K562 (cell line): ENCODE measurements at regions not wholly inside any gene's neighbourhood (a gene's known extent, or its start where the extent isn't known, plus 50 kb on each side); places are given as distances from the start of the nearest gene placed in this dataset.

ENCODE experiments used
- ATAC-seq: fragments of 200-7000 bp; cut with Tn5 transposase; 3 replicates; pipeline ENCODE4 v1.9.1; 2020; ENCODE audit warnings: moderate library complexity
- BruUV-seq: library from RNA; stranded (reverse); fragments of 400-500 nt; replicated peaks from 2 replicates; lab custom pipeline; 2021; lab: Mats Ljungman, UMichigan
- CTCF ChIA-PET: fragments of 300-600 bp; formaldehyde crosslinking; extraction: SDS; loops from one replicate; lab custom pipeline; 2021; ENCODE audit warnings: low intra/inter-chr PET ratio; lab: Yijun Ruan, JAX
- POLR2A ChIA-PET: fragments of 300-600, 350-650 bp; sonication (Branson Sonifier 250); formaldehyde crosslinking; extraction: SDS; loops from one replicate; lab custom pipeline; 2021; ENCODE audit warnings: antibody characterized with exemption, inconsistent platforms; lab: Yijun Ruan, JAX
- DNase-seq, 4 experiments: peaks; one replicate each; pipeline versions ENCODE4 v3.0.0 to v3.0.0-alpha.2; 2011 to 2018; ENCODE audit warnings: low spot score in 3 of 4, mixed read lengths in 3 of 4; ENCODE audit errors: extremely low read depth in 1 of 4
- FAIRE-seq: peaks from 2 replicates; lab custom pipeline; 2011; peaks lifted over from hg19 to GRCh38; lab: Jason Lieb, UNC
- H2AFZ ChIP-seq: 2 replicates; pipeline ENCODE4 v1.6.0; 2011; ENCODE audit warnings: low read depth, low read length, control low read depth, inconsistent platforms
- H3K27ac ChIP-seq: fragments of 200-600 bp; 3 replicates; pipeline ENCODE4 v1.8.0; 2011; ENCODE audit warnings: low read depth, mild to moderate bottlenecking, control low read depth, inconsistent platforms, low read length, moderate library complexity, mixed read lengths; ENCODE audit errors: extremely low read depth
- H3K27me3 ChIP-seq, 2 experiments: fragments of 300-600 bp in 1 of 2; 2 replicates in 1 of 2; 3 replicates in 1 of 2; pipeline versions ENCODE4 v1.6.0 to v1.8.0; 2011; ENCODE audit warnings: inconsistent platforms in 2 of 2, low read length in 2 of 2, mild to moderate bottlenecking in 1 of 2, mixed read lengths in 1 of 2, moderate library complexity in 1 of 2; ENCODE audit not compliant: control insufficient read depth in 2 of 2, insufficient read depth in 2 of 2
- H3K36me3 ChIP-seq: fragments of 300-600 bp; 3 replicates; pipeline ENCODE4 v1.8.0; 2011; ENCODE audit warnings: mild to moderate bottlenecking, low read length, inconsistent platforms; ENCODE audit not compliant: control insufficient read depth, insufficient read depth
- H3K4me1 ChIP-seq, 2 experiments: fragments of 200-600 bp in 1 of 2; replicated peaks in 1 of 2; 2 replicates in 1 of 2; 3 replicates in 1 of 2; pipeline versions ENCODE4 v1.5.1 to v1.8.0; 2011; ENCODE audit warnings: inconsistent platforms in 2 of 2, low read length in 2 of 2, mild to moderate bottlenecking in 1 of 2, mixed read lengths in 1 of 2, moderate library complexity in 1 of 2; ENCODE audit not compliant: control insufficient read depth in 2 of 2, insufficient read depth in 2 of 2
- H3K4me2 ChIP-seq: 2 replicates; pipeline ENCODE4 v1.6.1; 2011; ENCODE audit warnings: low read length, control low read depth, inconsistent platforms, mixed read lengths; ENCODE audit not compliant: insufficient read depth
- H3K4me3 ChIP-seq: fragments of 200-600 bp; sonication (generic), shearing (Covaris generic); 2 replicates; pipeline ENCODE4 v1.5.1; 2016; ENCODE audit warnings: control low read depth, inconsistent platforms
- H3K79me2 ChIP-seq: fragments of 200-600 bp; 3 replicates; pipeline ENCODE4 v1.8.0; 2011; ENCODE audit warnings: low read length, inconsistent platforms; ENCODE audit not compliant: control insufficient read depth, insufficient read depth
- H3K9ac ChIP-seq, 2 experiments: 2 replicates each; pipeline versions ENCODE4 v1.6.0 to v1.6.1; 2011; ENCODE audit warnings: low read depth in 2 of 2, low read length in 2 of 2, control low read depth in 1 of 2, inconsistent platforms in 1 of 2, mild to moderate bottlenecking in 1 of 2, mixed read lengths in 1 of 2; ENCODE audit not compliant: insufficient read depth in 1 of 2
- H3K9me1 ChIP-seq: one replicate; pipeline ENCODE4 v1.6.0; 2011; ENCODE audit warnings: inconsistent platforms, mild to moderate bottlenecking, low read length, moderate library complexity; ENCODE audit not compliant: control insufficient read depth, insufficient read depth
- H3K9me3 ChIP-seq: replicated peaks from 2 replicates; pipeline ENCODE4 v1.5.1; 2011; ENCODE audit warnings: low read depth, low read length, inconsistent platforms; ENCODE audit not compliant: control insufficient read depth, insufficient read depth
- H4K20me1 ChIP-seq: replicated peaks from 2 replicates; pipeline ENCODE4 v1.6.1; 2011; ENCODE audit warnings: low read length, inconsistent platforms, mixed read lengths; ENCODE audit not compliant: control insufficient read depth, insufficient read depth
- HDAC3 ChIP-seq: fragments of 450-650 bp; IDR thresholded peaks from 2 replicates; pipeline ENCODE4 v1.6.1; 2018; ENCODE audit warnings: borderline replicate concordance, mild to moderate bottlenecking, moderate library complexity; ENCODE audit not compliant: partially characterized antibody
- HIVEP1 ChIP-seq: fragments of 250-450 bp; sonication (Bioruptor Pico); IDR thresholded peaks from 2 replicates; pipeline ENCODE4 v1.4.0; 2020; ENCODE audit warnings: mild to moderate bottlenecking
- HMG20B ChIP-seq: fragments of 250-450 bp; sonication (Bioruptor Pico); IDR thresholded peaks from 2 replicates; pipeline ENCODE4 v1.5.0; 2021; ENCODE audit warnings: mild to moderate bottlenecking
- JUN ChIP-seq, 2 experiments: sonication (generic) in 1 of 2; formaldehyde crosslinking in 1 of 2; IDR thresholded peaks; 2 replicates each; pipeline versions ENCODE4 v1.6.1 to v1.8.0; 2012 to 2022; ENCODE audit warnings: borderline replicate concordance in 2 of 2, mild to moderate bottlenecking in 2 of 2, improper control_type of control experiment in 1 of 2, low read depth in 1 of 2, low read length in 1 of 2, missing genetic modification reagents in 1 of 2
- KDM2B ChIP-seq: fragments of 250-450 bp; sonication (Bioruptor Pico); IDR thresholded peaks from 2 replicates; pipeline ENCODE4 v1.8.0; 2021; ENCODE audit warnings: mild to moderate bottlenecking, moderate library complexity
- MBD2 ChIP-seq: sonication (generic); IDR thresholded peaks from 2 replicates; pipeline ENCODE4 v1.6.1; 2016; ENCODE audit warnings: low read depth, borderline replicate concordance
- MED1 ChIP-seq: sonication (generic); formaldehyde crosslinking; IDR thresholded peaks from 2 replicates; pipeline ENCODE4 v1.8.1; 2023; ENCODE audit warnings: missing genetic modification reagents, borderline replicate concordance
- MEIS2 ChIP-seq: fragments of 450-650 bp; IDR thresholded peaks from 2 replicates; pipeline ENCODE4 v1.6.1; 2014; ENCODE audit warnings: mild to moderate bottlenecking; ENCODE audit not compliant: partially characterized antibody
- NFATC3 ChIP-seq: fragments of 450-650 bp; IDR thresholded peaks from 2 replicates; pipeline ENCODE4 v1.6.1; 2017; ENCODE audit warnings: mild to moderate bottlenecking
- ZBED1 ChIP-seq: IDR thresholded peaks from 2 replicates; pipeline ENCODE4 v1.6.1; 2014
- ZNF24 ChIP-seq: fragments of 450-650 bp; IDR thresholded peaks from 2 replicates; pipeline ENCODE4 v1.6.1; 2016
- ZSCAN32 ChIP-seq: fragments of 450-650 bp; formaldehyde crosslinking; IDR thresholded peaks from 2 replicates; pipeline ENCODE4 v1.4.0; 2020; ENCODE audit warnings: mild to moderate bottlenecking, moderate library complexity
- WGBS: fragments of 100-300 bp; shearing (Covaris generic); methylation state at CpG from one replicate; pipeline ENCODE4 v1.1.6; 2016; ENCODE audit warnings: low coverage, mixed read lengths; ENCODE audit not compliant: insufficient coverage; ENCODE audit errors: missing lambda C conversion rate; 5-methylcytosine and 5-hydroxymethylcytosine counted together
- in situ Hi-C: fragments of 300-500 bp; cut with MboI; formaldehyde crosslinking; loops from 4 replicates; pipeline ENCODE4 v1.15.0; 2018; ENCODE audit warnings: inconsistent platforms, mixed read lengths
- intact Hi-C: fragments of 100-400 bp; cut with micrococcal nuclease; formaldehyde crosslinking; loops from 2 replicates; pipeline ENCODE4 v1.14.2; 2022
- TF ChIP-seq, protein P1 (sequence below): fragments of 450-650 bp; formaldehyde crosslinking; IDR thresholded peaks from 2 replicates; pipeline ENCODE4 v1.4.0; 2022; ENCODE audit warnings: mild to moderate bottlenecking, moderate library complexity
- TF ChIP-seq, protein P2 (sequence below): fragments of 250-450 bp; sonication (Bioruptor Pico); IDR thresholded peaks from 2 replicates; pipeline ENCODE4 v1.8.0; 2021; ENCODE audit warnings: borderline replicate concordance, mild to moderate bottlenecking, moderate library complexity; ENCODE audit not compliant: poor library complexity, severe bottlenecking
- TF ChIP-seq, protein P3 (sequence below): fragments of 200-800 bp; sonication (Bioruptor generic); IDR thresholded peaks from 2 replicates; pipeline ENCODE4 v1.6.1; 2016; ENCODE audit warnings: missing genetic modification characterization, missing compliant biosample characterization
- TF ChIP-seq, protein P4 (sequence below): fragments of 450-650 bp; IDR thresholded peaks from 2 replicates; pipeline ENCODE4 v1.6.1; 2016; ENCODE audit warnings: mild to moderate bottlenecking

DNA sequence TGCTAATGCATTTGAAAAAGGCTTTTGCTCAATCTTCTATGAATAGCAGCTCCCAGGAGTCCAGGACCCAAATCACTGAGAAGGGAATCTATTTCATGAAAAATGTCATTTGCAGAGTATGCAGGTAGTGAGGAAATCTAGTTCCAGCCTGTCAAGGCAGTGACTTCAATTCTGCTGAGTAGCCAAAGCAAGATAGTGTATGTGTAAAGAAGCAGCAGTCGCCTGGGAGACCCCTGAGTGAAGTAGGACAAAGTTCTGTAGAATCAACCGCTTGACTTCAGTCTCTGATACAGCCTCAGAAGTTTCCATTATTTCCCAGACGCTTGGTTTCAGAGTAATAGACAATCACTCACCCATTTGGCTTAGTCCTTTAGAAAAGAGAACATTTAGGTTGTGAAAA is 435.6 kb upstream of the LRFN5 start:
- Histone ChIP-seq H3K4me1 (no peaks in the 10 kb centered on the region), H2AFZ (no peak overlapping the region), H3K9me3 (no peaks in the 10 kb centered on the region), H3K27me3 (no peaks in the 10 kb centered on the region), H3K4me2 (no peak overlapping the region), H3K36me3 (no peaks in the 10 kb centered on the region), H4K20me1 (no peaks in the 10 kb centered on the region), H3K27ac (no peak overlapping the region), H3K79me2 (no peaks in the 10 kb centered on the region), H3K4me3 (no peak overlapping the region), H3K9me1 (no peaks in the 10 kb centered on the region), H3K9ac (no peak overlapping the region)
- ATAC-seq (no peak), DNase-seq (no peak), FAIRE-seq (no peak)
- in situ Hi-C loops = no loop called here
- 0% methylated on average over 2 of the region's 3 CpGs for WGBS
- BruUV-seq = no TSS peak
- POLR2A ChIA-PET = no interaction called here
- CTCF ChIA-PET = no interaction called here
- TF ChIP-seq, protein P1, sequence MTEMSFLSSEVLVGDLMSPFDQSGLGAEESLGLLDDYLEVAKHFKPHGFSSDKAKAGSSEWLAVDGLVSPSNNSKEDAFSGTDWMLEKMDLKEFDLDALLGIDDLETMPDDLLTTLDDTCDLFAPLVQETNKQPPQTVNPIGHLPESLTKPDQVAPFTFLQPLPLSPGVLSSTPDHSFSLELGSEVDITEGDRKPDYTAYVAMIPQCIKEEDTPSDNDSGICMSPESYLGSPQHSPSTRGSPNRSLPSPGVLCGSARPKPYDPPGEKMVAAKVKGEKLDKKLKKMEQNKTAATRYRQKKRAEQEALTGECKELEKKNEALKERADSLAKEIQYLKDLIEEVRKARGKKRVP (CRISPR knock-in tag) = no peak
- TF ChIP-seq MBD2 (no peak), KDM2B (CRISPR knock-in tag) (no peak), ZSCAN32 (CRISPR knock-in tag) (no peak), MED1 (CRISPR knock-in tag) (no peak), MEIS2 (no peak), HIVEP1 (CRISPR knock-in tag) (no peak), HMG20B (no peak), JUN (IDR thresholded peaks at IDR 0.05; ENCODE audit: borderline replicate concordance, low read depth, low read length) (no peak), JUN (CRISPR knock-in tag; IDR thresholded peaks at IDR 0.05; ENCODE audit: borderline replicate concordance) (no peak), HDAC3 (no peak), ZBED1 (no peak), NFATC3 (no peak), ZNF24 (no peak)
- TF ChIP-seq, protein P2, sequence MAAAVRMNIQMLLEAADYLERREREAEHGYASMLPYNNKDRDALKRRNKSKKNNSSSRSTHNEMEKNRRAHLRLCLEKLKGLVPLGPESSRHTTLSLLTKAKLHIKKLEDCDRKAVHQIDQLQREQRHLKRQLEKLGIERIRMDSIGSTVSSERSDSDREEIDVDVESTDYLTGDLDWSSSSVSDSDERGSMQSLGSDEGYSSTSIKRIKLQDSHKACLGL (CRISPR knock-in tag) = no peak
- TF ChIP-seq, protein P3, sequence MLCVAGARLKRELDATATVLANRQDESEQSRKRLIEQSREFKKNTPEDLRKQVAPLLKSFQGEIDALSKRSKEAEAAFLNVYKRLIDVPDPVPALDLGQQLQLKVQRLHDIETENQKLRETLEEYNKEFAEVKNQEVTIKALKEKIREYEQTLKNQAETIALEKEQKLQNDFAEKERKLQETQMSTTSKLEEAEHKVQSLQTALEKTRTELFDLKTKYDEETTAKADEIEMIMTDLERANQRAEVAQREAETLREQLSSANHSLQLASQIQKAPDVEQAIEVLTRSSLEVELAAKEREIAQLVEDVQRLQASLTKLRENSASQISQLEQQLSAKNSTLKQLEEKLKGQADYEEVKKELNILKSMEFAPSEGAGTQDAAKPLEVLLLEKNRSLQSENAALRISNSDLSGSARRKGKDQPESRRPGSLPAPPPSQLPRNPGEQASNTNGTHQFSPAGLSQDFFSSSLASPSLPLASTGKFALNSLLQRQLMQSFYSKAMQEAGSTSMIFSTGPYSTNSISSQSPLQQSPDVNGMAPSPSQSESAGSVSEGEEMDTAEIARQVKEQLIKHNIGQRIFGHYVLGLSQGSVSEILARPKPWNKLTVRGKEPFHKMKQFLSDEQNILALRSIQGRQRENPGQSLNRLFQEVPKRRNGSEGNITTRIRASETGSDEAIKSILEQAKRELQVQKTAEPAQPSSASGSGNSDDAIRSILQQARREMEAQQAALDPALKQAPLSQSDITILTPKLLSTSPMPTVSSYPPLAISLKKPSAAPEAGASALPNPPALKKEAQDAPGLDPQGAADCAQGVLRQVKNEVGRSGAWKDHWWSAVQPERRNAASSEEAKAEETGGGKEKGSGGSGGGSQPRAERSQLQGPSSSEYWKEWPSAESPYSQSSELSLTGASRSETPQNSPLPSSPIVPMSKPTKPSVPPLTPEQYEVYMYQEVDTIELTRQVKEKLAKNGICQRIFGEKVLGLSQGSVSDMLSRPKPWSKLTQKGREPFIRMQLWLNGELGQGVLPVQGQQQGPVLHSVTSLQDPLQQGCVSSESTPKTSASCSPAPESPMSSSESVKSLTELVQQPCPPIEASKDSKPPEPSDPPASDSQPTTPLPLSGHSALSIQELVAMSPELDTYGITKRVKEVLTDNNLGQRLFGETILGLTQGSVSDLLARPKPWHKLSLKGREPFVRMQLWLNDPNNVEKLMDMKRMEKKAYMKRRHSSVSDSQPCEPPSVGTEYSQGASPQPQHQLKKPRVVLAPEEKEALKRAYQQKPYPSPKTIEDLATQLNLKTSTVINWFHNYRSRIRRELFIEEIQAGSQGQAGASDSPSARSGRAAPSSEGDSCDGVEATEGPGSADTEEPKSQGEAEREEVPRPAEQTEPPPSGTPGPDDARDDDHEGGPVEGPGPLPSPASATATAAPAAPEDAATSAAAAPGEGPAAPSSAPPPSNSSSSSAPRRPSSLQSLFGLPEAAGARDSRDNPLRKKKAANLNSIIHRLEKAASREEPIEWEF (CRISPR knock-in tag) = no peak
- TF ChIP-seq, protein P4, sequence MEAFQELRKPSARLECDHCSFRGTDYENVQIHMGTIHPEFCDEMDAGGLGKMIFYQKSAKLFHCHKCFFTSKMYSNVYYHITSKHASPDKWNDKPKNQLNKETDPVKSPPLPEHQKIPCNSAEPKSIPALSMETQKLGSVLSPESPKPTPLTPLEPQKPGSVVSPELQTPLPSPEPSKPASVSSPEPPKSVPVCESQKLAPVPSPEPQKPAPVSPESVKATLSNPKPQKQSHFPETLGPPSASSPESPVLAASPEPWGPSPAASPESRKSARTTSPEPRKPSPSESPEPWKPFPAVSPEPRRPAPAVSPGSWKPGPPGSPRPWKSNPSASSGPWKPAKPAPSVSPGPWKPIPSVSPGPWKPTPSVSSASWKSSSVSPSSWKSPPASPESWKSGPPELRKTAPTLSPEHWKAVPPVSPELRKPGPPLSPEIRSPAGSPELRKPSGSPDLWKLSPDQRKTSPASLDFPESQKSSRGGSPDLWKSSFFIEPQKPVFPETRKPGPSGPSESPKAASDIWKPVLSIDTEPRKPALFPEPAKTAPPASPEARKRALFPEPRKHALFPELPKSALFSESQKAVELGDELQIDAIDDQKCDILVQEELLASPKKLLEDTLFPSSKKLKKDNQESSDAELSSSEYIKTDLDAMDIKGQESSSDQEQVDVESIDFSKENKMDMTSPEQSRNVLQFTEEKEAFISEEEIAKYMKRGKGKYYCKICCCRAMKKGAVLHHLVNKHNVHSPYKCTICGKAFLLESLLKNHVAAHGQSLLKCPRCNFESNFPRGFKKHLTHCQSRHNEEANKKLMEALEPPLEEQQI = no peak
- intact Hi-C loops = no loop called here
